GM12801 (cell line): ENCODE measurements at regions not wholly inside any gene's neighbourhood (a gene's known extent, or its start where the extent isn't known, plus 50 kb on each side); places are given as distances from the start of the nearest gene placed in this dataset.

ENCODE experiments used
- TF ChIP-seq, protein P1 (sequence below): IDR thresholded peaks from one replicate; pipeline ENCODE4 v1.5.1; 2011; ENCODE audit warnings: control low read depth; ENCODE audit not compliant: insufficient read length; ENCODE audit errors: extremely low read depth

DNA sequence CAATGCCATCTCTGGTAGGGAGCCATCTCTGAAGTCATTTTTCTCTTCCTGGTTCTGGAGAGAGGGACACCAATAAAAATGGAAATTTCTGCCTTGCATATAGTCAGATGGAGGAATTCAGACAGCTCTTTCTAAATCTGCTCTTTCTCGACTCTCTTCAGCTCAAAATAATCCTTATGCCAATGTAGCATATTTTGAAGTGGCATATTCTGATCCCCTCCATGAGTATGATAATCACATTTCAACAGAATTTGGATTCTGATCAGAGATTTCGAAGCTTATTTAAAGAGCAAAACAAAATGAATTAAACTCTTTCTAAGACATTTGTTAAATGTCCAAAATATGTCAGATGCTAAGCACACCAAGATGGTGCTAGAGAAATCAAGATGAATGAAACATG, 267.1 kb upstream of the BTBD3 start:
- TF ChIP-seq, protein P1, sequence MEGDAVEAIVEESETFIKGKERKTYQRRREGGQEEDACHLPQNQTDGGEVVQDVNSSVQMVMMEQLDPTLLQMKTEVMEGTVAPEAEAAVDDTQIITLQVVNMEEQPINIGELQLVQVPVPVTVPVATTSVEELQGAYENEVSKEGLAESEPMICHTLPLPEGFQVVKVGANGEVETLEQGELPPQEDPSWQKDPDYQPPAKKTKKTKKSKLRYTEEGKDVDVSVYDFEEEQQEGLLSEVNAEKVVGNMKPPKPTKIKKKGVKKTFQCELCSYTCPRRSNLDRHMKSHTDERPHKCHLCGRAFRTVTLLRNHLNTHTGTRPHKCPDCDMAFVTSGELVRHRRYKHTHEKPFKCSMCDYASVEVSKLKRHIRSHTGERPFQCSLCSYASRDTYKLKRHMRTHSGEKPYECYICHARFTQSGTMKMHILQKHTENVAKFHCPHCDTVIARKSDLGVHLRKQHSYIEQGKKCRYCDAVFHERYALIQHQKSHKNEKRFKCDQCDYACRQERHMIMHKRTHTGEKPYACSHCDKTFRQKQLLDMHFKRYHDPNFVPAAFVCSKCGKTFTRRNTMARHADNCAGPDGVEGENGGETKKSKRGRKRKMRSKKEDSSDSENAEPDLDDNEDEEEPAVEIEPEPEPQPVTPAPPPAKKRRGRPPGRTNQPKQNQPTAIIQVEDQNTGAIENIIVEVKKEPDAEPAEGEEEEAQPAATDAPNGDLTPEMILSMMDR = no peak

DNA sequence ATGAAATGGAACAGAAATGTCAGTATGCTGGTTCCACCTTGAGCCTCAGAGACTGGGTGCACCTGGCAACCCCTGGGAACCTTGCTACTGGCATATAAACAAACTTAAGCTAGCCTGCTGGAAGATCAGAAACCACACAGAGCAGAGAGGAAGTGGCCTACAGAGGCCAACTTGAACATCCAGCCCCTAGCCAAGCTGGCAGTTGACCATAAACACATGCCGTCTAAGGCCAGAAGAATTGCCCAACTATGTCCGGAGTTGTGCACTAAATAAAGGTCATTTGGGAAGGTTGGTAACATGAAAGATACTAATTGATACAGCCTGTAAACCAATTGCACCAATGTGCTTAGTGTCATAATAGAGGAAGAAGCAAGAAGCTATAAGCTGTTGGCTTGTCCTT, 266.6 kb upstream of the BTBD3 start:
- TF ChIP-seq, protein P1 = no peak

DNA sequence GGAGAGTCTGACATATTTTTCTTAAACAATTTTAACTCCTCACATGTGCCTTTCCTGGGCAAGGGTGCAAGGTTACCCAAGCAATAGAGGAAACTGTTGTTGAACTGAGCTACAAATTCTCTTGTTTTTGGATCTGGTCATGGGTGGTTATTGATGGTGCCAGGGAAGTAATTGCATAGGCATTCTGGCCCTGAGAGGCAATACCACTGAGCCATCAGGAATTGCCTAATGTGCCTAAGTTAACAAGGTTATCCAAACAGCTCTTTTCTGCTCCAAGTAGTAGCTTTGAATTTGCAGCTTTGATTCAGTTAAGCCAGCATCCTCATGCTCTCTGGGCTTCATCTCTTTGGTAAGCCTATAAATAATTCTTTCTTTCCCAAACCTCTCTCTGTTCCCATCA, 266.0 kb upstream of the BTBD3 start:
- TF ChIP-seq, protein P1 = no peak

DNA sequence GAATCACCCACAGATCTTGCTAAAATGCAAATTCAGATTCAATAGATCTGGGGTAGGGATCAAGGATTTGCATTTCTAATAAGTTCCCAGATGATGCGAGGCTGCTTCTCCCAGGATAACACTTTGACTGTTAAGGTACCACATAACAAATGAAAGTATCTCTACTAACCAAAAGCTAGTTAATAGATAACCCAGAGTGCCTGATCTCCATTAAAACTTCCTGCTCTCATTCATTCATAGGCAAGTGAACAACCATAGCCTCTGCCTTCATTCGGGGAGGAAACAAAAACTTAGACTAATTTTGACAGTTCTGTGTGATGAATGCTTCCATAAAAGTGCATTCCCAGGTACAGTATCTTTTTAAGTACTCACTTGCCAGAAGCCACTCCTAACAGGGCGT, 265.6 kb upstream of the BTBD3 start:
- TF ChIP-seq, protein P1 = no peak

DNA sequence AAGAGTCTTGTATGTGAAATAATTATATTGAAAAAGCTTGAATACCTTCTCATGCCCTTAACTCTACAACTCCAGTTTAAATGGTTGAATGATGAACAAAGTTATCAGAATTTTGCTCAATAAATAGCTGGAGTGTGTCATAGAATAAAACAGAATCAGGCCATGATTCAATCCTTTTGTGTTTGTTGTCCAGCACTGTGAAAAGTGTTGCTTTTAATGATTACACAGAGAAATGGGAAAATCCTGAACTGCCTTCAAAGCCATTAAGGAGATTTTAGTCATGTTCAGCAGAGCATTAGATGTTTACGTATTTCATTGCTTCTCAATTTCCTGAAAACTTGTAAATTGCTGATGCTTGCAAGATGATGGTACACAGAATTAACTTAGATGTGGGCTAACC, 262.9 kb upstream of the BTBD3 start:
- TF ChIP-seq, protein P1 = no peak

DNA sequence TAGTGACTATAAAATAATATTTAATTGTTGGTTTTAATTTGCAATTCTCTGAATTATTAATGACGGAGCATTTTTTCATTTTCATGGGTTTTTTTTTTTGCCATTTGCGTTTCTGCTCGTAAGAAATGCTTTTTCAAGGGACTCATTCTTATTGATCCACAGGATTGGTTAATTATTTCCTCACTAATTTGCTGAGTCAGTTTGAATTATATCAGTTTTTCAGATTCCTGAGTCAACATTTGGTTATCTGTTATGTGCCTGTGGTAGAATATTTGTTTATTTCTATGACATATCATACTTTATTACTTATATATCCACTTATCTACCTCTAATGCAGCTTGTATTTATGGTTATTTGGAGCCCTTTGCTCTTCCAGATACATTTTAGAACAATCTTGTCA, 257.0 kb upstream of the BTBD3 start:
- TF ChIP-seq, protein P1 = no peak

DNA sequence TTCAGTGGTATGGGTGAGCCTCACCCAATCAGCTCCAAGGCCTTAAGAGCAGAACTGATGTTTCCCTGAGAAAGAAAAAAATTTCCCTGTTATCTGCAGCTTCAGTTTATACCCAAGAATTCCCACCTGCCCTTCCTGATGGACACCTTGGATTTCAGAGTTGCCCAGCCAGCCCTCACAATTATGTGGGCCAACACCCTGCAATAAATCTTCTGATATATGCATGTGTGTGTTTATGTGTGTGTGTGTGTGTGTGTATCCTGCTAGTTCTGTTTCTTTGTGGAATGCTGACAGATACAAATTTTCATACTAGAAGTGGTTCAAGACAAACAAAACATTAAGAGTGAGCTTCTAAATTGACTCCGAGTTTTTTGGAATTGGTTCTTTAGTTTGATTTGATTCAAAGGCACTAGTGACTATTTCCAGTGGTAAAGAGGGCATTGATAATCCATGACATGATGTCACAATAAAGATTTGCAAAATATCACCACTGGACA, 246.6 kb upstream of the BTBD3 start:
- TF ChIP-seq, protein P1 = no peak

DNA sequence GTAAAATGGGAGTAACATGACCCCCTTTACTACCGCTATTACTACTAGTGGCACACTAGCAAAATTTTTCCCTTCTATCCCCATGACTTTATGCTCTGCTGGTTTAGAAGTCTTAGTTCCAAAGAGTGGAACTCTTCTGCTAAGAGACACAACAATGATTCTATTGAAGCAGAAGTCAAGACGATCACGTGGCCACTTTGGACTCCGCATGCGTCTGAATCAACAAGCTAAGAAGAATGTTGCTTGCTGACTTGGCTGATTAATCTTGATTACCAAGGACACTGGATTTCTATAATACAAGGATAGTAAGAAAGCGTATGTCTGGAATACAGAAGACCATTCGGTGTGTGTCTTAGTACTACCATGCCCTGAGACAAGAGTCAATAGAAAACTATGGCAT, 244.7 kb upstream of the BTBD3 start:
- TF ChIP-seq, protein P1 = no peak
